ENCODE measurements at regions not wholly inside any gene's neighbourhood (a gene's known extent, or its start where the extent isn't known, plus 50 kb on each side); places are given as distances from the start of the nearest gene placed in this dataset.
A peak's percentile ranks its signal among the peaks of the same experiment; 100 is the strongest.

DNA sequence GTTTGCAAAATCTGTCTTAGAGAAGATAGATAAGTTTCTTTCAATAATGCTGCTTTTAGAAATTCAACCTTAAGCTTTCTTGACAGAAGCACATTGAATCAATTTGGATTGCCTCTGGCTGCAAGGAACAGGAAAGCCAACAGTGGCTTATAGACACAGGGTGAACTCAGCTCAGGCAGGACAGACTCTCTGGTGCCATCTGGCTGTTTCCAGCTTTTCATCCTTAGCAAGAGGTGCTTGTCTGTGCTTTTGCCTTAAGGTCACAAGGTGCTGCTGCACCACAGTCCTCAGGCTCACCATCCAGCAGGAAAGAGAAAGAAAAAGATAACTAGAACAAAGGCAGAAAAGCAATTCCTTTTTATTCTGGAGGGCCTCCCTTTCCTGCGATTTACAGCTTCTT lies 93.7 kb upstream of the ETS2 start:
- peak; percentile 34 for DNase-seq

DNA sequence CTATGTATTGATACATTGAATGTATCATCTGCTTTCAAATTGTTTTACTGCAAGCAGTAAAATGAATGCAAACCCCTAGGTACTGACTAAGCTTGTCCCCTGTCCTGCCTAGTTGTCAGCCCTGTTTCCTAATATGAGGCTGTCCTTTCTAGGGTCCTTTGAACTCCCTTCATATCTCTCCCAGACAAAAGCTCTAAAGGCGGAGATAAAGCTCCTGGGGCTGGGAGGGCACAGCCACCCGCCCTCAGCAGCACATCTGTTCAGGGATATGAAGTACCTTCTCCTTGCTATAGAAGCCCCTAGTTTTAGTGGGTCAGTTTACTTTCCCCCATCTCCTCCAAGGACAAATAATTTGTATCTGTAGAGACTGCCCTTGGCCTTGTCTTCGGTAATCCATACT lies 93.1 kb upstream of the ETS2 start:
- DNase-seq: no peak

DNA sequence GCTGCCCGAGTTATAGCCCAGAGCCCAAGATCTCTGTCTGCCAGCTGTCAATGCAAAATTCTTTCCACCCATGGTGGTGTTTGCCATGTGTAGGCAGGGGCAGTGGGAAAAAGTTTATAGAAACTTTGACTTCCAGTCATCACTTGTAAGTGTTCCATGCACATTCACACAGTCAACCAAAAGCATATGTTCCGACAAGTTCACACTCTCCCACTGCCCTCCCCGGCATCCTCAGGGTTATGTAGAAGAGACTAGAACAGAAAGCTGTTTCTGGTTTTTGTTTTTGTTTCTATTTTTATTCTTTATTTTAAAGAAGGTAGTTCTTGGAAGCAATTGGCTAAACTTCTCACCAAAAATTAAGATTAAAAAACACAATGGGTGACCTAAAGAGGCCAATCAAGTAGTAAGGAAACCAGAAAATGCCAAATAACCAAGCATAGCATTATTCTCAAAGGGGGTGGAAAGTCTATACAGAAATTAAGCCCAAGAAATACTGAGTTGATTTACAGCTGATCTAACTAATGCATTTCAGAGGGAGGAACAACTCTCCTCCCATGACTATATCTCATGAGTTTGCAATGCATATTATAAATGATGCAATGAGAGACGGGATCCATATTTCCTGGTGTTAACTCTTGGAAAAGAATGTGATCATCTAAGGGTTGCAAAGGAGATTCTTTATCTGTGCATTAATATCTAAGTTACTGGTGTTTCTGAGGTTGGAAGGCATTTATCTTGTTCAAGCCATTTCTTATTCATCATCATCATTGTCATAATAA lies 91.5 kb upstream of the ETS2 start:
- no peak for DNase-seq

DNA sequence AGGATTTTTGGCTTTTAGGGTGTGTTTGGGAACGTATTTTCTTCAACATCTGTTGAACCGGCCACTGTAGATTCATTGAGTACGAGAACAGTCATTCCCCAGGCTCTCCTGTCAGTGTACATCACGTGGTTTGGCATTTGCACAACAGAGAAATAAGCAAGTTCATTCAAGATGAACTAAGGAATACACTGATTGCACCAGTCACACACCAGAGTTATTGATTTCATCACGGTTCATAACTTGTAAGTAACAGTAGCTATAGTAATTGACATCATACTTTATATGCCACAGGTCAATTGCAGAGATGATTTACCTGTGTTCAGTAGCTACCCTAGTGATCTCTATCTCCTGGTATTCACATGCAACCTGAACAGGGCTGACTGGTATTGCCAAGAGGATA lies 90.7 kb upstream of the ETS2 start:
- no peak for DNase-seq

DNA sequence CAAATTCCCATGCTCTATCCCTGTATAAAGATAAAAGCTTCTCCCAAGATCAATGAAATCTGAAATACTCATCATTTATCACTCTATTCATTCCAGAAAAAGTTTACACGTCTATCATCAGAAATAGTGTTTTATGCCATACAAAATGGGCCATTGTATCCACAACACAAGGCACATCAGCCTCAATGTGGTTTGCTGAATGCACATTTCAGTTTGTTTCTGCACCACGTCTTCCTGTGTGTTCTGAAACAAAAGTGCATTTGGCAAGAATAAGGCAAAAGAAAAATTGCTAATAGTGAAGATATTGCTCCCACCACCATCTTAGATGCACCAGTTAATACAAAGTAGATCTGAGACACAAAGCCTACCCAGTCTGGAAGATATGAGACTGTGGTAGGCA lies 89.6 kb upstream of the ETS2 start:
- DNase-seq: no peak

DNA sequence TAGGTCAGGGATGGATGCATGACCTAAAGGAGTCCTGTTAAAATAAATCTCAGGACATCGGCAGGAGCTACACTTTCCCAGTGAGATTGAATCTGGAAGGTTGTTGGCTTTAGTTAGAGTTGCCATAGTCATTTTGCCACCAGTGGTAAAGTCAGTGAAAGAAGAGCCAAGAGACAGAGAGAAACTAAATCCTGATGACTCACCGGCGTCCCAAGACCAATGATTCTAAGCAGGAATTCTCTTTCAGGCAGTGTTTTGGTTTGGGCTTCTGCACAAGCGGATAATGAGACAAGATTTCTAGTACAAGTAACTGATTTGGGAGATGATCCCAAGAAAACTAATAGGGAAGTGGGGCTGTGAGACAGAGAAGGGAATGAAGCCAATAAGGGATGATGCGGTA lies 88.8 kb upstream of the ETS2 start:
- no peak for DNase-seq

DNA sequence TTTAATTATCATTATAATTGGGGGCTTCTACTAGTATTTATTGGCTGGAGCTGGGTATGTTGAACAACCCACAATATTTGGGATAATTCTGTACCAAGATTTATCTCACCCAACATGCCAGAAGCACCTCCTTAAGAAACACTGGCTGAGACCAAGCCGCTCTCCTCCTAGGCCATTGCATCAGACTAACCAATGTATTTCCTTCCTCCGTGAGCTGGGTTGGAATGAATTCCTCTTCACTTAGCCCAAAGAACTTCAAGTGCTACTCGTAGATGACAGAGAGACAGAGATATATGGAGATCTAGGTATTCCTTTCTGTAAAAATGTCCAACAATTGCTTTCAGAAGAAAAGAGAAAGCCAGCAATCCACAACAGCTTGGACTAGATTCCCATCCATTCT lies 87.2 kb upstream of the ETS2 start:
- no peak for DNase-seq

DNA sequence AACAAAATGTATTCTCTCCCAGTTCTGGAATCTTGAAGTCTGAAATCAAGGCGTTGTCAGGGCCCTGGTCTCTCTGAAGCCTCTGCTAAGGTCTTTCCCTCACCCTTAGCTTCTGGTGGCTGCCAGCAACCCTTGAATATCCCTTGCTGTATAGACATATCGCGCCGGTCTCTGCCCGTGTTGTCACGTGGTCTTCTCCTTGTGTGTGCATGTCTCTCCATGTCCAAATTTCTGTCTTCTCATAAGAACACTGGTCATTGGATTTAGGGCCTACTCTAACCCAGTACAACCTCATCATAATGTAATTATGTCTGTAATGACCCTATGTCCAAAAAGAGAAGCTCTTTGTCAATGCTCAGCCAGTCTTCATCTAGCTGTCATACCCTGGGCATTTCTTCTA lies 85.7 kb upstream of the ETS2 start:
- no peak for DNase-seq

DNA sequence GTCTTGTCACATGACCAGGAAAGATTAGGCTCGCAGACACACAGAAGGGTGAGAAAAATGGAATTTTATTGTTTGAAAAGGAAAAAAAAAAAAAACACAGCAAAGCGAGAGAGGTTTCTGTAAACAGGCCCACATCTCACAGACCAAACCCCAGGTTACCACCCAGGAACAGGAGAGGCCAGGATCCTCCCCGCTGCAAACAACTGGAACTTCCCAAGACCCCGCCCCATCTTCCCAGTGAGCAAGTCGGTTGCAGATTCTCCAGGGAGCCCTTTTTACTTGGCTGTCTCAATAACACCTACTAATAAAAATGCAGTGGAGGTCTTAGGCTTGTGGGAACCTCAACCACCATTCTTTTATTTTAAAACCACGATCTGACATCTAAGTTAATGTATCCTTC lies 84.7 kb upstream of the ETS2 start:
- no peak for DNase-seq

DNA sequence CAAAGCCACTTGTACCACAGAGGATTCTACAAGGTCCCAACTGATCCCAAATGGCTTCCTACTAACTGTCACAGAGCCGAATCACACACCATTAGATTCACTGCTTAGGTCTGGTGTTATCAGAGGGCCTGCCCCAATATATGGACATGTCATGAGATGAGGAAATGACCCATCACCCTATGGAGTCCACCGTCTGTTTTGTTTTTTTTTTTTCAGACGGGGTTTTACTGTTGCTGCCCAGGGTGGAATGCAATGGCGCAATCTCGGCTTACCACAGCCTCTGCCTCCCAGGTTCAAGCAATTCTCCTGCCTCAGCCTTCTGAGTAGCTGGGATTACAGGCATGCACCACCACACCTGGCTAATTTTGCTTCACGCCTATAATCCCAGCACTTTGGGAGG lies 83.8 kb upstream of the ETS2 start:
- DNase-seq: no peak

DNA sequence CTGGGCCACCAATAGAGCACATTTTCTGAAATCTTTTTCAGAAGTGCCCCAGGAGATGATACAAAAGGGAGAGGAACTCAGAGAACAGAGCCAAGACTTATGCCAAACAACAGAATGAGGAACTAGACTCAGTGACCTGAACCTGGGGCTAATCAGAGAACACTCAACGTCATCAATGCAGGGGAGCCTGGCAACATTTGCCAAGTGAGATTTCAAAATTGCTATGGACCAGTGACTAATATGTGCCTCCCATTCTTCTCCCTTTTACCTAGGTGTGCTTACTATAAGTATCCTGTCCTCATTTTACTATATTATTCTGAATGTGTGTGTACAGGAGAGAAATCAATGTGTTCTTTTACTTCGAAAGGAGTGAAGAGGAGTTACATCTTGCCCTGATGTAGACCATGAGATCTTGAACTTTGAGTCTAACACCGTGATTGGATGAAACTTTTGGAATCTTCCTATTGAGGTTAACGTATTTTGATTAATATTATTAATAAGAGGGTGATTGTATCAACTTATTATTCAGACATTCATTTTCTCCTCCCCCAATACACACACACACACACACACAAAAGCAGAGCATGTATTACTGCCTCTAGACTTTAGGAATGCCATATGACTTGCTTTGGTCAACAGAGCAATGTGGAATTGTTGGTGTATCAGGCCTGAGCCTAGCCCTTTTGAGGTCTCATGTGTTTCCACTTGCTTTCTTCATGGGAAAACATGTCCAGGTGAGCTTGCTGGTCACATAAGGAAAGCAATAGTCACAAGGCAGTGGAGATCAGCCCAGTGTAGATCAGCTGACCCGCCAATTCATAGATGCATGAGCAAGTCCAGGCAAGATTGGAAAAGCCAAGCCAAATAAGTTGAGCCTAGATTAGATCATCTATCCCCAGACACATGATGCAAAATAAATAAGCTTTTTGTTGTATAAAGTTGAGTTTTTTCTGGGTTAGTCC lies 80.3 kb upstream of the ETS2 start:
- DNase-seq: no peak

DNA sequence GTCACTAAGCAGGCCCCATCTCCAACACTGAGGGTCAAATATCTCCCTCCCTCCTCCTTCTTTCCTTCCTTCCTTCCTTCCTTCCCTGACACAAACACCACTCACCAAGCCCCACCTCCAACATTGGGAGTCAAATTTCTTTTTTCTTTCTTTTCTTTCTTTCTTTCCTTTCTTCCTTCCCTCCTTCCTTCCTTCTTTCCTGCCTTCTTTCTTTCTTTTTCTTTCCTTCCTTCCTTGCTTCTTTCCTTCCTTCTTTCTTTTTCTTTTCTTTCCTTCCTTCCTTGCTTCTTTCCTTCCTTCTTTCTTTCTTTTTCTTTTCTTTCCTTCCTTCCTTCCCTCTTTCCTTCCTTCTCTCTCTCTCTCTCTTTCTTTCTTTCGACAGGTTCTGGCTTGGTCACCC lies 79.2 kb upstream of the ETS2 start:
- no peak for DNase-seq

DNA sequence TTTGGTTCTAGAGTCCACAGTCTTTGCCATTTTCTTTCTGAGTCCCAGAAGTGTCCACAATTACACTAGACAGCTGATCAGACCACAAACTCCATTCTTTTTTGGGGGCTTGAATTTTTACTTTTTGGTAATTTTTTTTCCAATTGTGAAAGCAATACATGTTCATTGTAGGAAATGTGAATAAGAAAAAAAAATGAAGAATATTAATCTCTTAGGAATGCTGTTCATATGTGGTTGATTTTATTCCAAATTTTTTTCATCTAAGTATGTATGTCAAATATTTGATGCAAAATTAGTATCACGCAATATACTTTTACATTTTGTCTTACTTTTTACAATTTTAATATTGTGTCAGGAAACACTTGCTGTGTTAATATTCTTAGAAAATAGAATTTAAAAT lies 76.4 kb upstream of the ETS2 start:
- DNase-seq: no peak

DNA sequence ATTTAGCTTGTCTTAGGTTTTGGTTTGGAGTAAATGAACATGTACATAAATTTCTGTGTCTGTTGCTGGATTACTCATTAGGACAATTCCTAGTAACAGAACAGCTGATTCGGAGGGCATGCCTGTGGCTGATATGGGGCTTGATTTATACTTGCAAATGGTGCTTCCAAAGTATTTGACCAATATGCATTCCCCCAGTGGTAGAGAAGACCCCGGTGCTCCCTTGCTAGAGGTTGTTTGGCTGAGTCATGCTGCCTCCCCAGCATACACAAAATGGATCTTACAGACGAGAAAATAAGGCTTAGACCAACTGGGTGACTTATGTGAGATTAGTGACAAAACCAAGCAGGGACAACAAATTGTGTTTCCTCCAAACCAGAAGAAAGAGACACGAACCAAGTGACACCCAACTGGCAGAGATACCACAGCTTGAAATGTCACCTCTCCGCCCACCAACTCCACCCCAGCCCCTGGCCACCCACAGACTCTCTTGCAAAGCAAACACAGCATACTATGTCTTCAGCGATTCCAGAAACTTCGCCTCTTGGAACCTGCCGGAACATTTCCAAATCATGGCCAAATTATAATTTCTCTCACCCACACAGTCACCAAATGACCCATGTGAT lies 75.9 kb upstream of the ETS2 start:
- no peak for DNase-seq

DNA sequence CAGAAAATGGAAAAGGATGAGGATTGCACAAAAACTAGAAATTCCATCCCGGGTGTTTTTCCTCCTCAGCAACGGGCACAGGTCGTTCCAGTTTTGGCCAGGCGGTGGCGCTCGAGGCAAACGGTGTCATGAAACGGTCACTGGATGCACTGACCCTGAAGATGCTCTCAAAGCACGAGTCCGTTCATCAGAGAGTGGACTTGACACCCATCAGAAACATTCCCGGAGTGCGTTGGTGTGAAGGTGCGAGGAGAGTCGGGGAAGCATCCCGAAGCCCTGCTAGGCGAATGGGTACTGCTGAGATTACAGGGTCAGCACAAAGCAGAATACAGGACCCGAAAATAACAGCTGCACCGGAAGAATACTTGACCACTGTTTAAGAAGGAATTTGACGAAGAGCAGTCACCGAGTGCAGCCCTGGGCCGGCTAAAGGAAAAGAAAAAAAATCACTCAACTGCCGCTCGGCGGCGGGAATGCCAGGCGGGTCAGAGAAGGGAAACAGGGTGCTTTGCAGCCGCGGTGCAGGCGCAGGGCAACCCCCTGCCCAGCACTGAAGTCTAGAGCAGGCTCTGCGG lies 71.7 kb upstream of the ETS2 start:
- peak; percentile 67 for DNase-seq

DNA sequence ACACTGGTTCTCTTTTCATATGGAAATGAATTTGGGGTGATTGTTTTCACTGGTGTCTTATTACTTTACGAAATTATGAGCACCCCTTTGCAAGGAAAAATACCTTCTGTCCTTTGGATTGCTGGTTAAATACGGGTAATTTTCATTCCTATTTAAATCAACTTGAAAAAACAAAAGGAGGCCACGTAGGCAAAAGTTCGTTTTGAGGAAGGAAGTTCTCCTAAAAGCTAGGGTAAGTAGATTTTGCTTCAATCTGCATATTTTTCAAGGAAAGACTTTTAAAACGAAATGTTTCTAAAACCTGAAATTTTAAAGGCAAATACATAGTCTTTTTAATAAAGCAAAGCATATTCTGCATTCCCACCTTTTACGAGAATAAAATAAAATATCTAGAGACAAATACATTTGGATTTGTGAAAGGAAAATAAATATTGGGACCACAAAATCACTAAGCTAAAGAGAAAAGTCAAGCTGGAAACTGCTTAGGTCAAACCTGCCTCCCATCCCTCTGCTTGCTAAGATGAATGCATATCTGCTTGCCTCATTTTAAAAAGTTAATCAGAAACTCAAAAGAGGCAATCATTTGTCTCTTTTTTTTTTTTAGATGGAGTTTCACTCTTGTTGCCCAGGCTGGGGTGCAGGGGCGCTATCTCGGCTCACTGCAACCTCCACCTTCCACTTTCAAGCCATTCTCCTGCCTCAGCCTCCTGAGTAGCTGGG lies 70.9 kb upstream of the ETS2 start:
- no peak for DNase-seq

DNA sequence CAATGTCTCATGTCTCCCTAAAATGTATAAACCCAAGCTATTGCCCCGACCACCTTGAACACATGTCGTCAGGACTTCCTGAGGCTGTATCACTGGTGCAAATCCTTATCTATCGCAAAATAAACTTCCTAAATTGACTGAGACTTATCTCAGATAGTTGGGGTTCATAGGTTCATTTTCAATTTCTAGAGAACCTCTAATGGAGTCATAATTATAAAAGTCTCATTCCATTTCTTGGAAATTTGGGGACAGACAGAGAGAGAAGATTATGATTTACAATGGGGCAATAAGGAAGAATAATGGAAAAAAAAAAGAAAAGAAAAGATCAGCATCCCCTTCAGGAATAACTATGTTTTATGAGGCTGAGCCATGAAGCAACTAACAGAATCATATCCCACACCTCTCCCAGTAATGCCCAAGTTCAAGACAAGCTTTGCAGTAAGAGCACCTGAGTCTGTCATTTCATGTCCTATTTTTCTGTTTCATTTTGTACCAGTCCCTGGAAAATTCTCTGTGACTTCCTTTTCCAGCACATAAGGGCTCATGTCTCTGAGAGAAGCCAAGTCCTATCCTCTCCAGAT lies 70.0 kb upstream of the ETS2 start:
- DNase-seq: no peak

DNA sequence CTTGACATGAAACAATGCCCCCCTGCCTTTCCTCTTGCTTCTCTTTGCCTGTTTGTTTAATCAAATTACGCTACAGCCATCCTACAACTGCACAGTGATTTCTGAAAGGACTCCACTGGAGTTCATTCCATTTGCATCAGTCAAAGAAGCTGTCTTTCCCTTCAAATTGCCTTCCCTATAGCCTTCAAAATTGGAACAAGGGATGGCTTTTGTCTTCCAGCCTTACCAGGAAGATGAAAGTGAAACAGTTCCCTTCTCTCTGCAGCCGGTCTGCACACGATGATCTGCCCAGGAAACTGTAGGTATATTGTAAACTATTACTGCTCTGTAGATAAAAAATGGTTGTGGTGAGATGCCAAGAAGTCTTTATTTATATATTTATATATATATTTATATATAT lies 65.6 kb upstream of the ETS2 start:
- peak; percentile 59 for DNase-seq

DNA sequence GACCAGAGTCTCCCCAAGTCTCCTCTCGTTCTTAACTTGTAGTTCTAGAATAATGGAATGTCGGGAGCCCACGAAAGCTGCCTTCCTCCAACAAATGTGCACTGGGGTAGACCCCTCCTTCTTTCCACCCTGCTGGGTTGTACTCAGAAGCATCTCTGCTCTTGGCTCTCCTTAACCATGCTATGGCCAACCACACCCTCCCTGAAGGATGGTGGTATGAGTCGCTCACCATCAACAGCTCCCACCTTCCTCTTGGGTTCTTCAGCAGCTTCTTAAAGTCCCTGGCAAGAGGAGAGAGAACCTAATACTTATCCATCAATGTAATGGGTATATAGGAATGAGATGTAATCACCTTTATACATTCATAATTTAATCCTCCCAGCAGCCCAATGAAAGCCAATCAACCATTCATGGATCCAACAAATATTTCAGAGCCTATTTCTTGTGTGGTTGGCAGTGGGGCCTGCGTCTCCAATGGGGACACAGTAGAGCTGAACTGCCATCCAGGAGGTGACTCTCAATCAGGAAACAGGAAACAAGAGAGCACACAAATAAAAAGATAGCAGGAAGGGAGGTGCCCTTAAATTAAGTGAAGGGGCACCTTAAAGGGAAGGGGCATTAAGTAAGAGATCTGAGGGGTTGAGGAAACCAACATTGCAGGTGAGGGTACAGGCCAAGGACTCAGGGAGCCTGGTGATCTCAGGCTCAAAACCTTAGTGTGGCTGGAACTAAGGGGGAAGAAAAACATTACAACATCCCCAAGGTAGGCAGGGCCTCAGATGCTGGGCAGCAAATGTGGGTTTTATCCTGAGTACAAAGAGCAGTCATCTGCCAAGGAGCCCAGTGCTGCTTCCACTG lies 64.4 kb upstream of the ETS2 start:
- no peak for DNase-seq

DNA sequence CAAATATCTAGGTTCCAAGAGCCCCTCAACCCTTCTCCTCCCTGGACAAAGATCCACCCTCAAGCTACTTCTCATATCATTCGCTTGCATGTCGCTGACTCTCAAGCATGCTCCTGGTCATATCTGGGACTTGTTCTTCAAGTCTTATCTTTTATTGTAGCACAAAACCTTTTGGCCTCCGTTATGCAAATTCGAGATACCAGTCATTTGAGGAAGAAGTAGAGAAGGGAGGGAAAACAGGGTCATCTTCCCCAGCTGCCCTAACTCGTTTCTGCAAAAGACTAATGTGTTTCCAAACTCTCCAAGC lies 63.8 kb upstream of the ETS2 start:
- DNase-seq: no peak

DNA sequence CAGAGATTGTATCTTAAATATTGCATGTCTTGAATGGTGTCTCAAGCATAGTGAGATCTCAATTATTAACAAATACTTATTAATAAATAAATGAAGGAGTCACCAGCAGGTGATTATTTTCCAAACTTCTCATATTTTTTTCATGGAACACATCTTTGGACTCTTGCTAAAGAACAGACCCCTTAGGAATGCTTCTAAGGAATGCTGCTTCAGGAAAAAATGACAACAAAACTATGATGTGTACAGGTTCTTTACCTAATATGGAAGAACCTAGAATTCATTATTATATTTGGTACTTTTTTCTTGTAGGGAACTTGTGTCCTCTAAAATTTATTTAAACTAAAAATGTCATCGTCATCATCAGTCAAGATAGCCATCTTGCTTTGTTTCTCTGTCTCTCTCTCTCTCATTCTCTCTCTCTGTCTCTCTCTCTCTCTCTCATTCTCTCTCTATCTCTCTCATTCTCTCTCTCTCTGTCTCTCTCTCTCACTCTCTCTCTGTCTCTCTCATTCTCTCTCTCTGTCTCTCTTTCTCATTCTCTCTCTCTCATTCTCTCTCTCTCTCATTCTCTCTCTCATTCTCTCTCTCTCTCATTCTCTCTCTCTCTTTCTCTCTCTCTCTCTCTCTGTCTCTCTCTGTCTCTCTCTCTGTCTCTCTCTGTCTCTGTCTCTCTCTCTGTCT lies 63.0 kb upstream of the ETS2 start:
- DNase-seq: no peak
